ENCODE measurements at regions not wholly inside any gene's neighbourhood (a gene's known extent, or its start where the extent isn't known, plus 50 kb on each side); places are given as distances from the start of the nearest gene placed in this dataset.

- Histone ChIP-seq H3K79me2 (ENCODE audit: insufficient read depth, low read length) (no peaks in the 10 kb centered on the region), H3F3A (ENCODE audit: low read depth) (no peaks in the 10 kb centered on the region), H4K20me1 (ENCODE audit: insufficient read depth, low read length, poor library complexity, severe bottlenecking) (no peaks in the 10 kb centered on the region), H3K27me3 (ENCODE audit: insufficient read depth, low read length, poor library complexity, severe bottlenecking) (no peaks in the 10 kb centered on the region), H3K9me2 (replicated peaks; ENCODE audit: low read depth, low read length) (no peaks in the 10 kb centered on the region), H3K4me2 (ENCODE audit: low read depth, low read length, poor library complexity, severe bottlenecking) (no peak overlapping the region), H3K4me3 (ENCODE audit: low read length, poor library complexity, severe bottlenecking) (no peak overlapping the region), H3K36me3 (ENCODE audit: insufficient read depth, low read length) (no peaks in the 10 kb centered on the region), H2AFZ (ENCODE audit: low read length) (no peak overlapping the region), H3K4me1 (ENCODE audit: insufficient read depth, low read length, poor library complexity, severe bottlenecking) (no peaks in the 10 kb centered on the region), H3K9ac (ENCODE audit: low read depth, low read length, poor library complexity, severe bottlenecking) (no peak overlapping the region), H3K9me3 (ENCODE audit: insufficient read depth, low read depth, low read length) (peaks cover 9% of the 10 kb centered on the region; the same call in 1 of the 2 replicates)
- TF ChIP-seq EZH2phosphoT487 (IDR thresholded peaks at IDR 0.05; ENCODE audit: borderline replicate concordance): no peak
- TF ChIP-seq CTCF (conservative IDR thresholded peaks at IDR 0.05; ENCODE audit: low read length): no peak
Observed at GRCh38 chr19:28560786-28561185, 652.2 kb downstream of the UQCRFS1 start.

- Histone ChIP-seq H3K27me3 (ENCODE audit: insufficient read depth, low read length, poor library complexity, severe bottlenecking) (no peaks in the 10 kb centered on the region), H3F3A (ENCODE audit: low read depth) (no peaks in the 10 kb centered on the region), H2AFZ (ENCODE audit: low read length) (no peak overlapping the region), H3K9me3 (ENCODE audit: insufficient read depth, low read depth, low read length) (peaks cover 5% of the 10 kb centered on the region; the same call in 1 of the 2 replicates), H3K4me3 (ENCODE audit: low read length, poor library complexity, severe bottlenecking) (no peak overlapping the region), H3K79me2 (ENCODE audit: insufficient read depth, low read length) (no peaks in the 10 kb centered on the region), H3K9me2 (replicated peaks; ENCODE audit: low read depth, low read length) (no peaks in the 10 kb centered on the region), H4K20me1 (ENCODE audit: insufficient read depth, low read length, poor library complexity, severe bottlenecking) (no peaks in the 10 kb centered on the region), H3K9ac (ENCODE audit: low read depth, low read length, poor library complexity, severe bottlenecking) (no peak overlapping the region), H3K4me2 (ENCODE audit: low read depth, low read length, poor library complexity, severe bottlenecking) (no peak overlapping the region), H3K4me1 (ENCODE audit: insufficient read depth, low read length, poor library complexity, severe bottlenecking) (no peaks in the 10 kb centered on the region), H3K36me3 (ENCODE audit: insufficient read depth, low read length) (no peaks in the 10 kb centered on the region)
- TF ChIP-seq EZH2phosphoT487 (IDR thresholded peaks at IDR 0.05; ENCODE audit: borderline replicate concordance) (no peak), CTCF (conservative IDR thresholded peaks at IDR 0.05; ENCODE audit: low read length) (no peak)
Observed at GRCh38 chr19:28558783-28559182, 654.2 kb downstream of the UQCRFS1 start.

GRCh38 chr19:28556371-28556770, 656.6 kb downstream of the UQCRFS1 start:
- Histone ChIP-seq H3K4me3 (ENCODE audit: low read length, poor library complexity, severe bottlenecking) (no peak overlapping the region), H3K9me2 (replicated peaks; ENCODE audit: low read depth, low read length) (no peaks in the 10 kb centered on the region), H3K9ac (ENCODE audit: low read depth, low read length, poor library complexity, severe bottlenecking) (no peak overlapping the region), H3K79me2 (ENCODE audit: insufficient read depth, low read length) (no peaks in the 10 kb centered on the region), H3K9me3 (ENCODE audit: insufficient read depth, low read depth, low read length) (no peaks in the 10 kb centered on the region), H3K27me3 (ENCODE audit: insufficient read depth, low read length, poor library complexity, severe bottlenecking) (no peaks in the 10 kb centered on the region), H4K20me1 (ENCODE audit: insufficient read depth, low read length, poor library complexity, severe bottlenecking) (no peaks in the 10 kb centered on the region), H2AFZ (ENCODE audit: low read length) (no peak overlapping the region), H3F3A (ENCODE audit: low read depth) (no peaks in the 10 kb centered on the region), H3K36me3 (ENCODE audit: insufficient read depth, low read length) (no peaks in the 10 kb centered on the region), H3K4me2 (ENCODE audit: low read depth, low read length, poor library complexity, severe bottlenecking) (no peak overlapping the region), H3K4me1 (ENCODE audit: insufficient read depth, low read length, poor library complexity, severe bottlenecking) (no peaks in the 10 kb centered on the region)
- no peak for TF ChIP-seq EZH2phosphoT487 (IDR thresholded peaks at IDR 0.05; ENCODE audit: borderline replicate concordance)
- TF ChIP-seq CTCF (conservative IDR thresholded peaks at IDR 0.05; ENCODE audit: low read length): no peak

Measured in Loucy (cell line).